RWPE1 (cell line): ENCODE measurements at regions not wholly inside any gene's neighbourhood (a gene's known extent, or its start where the extent isn't known, plus 50 kb on each side); places are given as distances from the start of the nearest gene placed in this dataset.

Experiments used
- CTCF ChIA-PET: fragments of 350-600 bp; sonication (Branson Sonifier 250); formaldehyde crosslinking; extraction: SDS; loops from one replicate; lab custom pipeline; 2021; lab: Yijun Ruan, JAX
- POLR2A ChIA-PET: fragments of 400-600 bp; formaldehyde crosslinking; extraction: SDS; loops from one replicate; lab custom pipeline; 2020; ENCODE audit warnings: antibody characterized with exemption; ENCODE audit not compliant: low non-redundant PET; lab: Yijun Ruan, JAX
- DNase-seq: peaks from one replicate; pipeline ENCODE4 v3.0.0; 2012; ENCODE audit warnings: low spot score
- H3K27ac ChIP-seq: fragments of 450-650 bp; 2 replicates; pipeline ENCODE4 v1.5.1; 2017
- CTCF ChIP-seq: fragments of 450-650 bp; conservative IDR thresholded peaks from 2 replicates; pipeline ENCODE4 v1.5.1; 2017; ENCODE audit warnings: low read depth, mild to moderate bottlenecking

GRCh38 chr5:159448841-159449407 is 118.6 kb upstream of the IL12B start:
- CTCF ChIA-PET, result interaction anchor here (0.6 to 1.7 kb wide), 3 partner anchors 261 to 538 kb away, joined by 3 to 12 read pairs (median 3); no protein-coding TSS in a partner anchor
- no peak overlapping the region for H3K27ac ChIP-seq
- DNase-seq, result no peak
- POLR2A ChIA-PET, result no interaction called here
- no peak for TF ChIP-seq CTCF

- H3K27ac ChIP-seq, result no peak overlapping the region
- ChIA-PET POLR2A (no interaction called here), CTCF (interaction anchor here (0.6 to 2.5 kb wide), 3 partner anchors 467 to 794 kb away, joined by 3 to 18 read pairs (median 6); partner anchors contain the start of gene ADRA1B)
- DNase-seq, result peak; percentile 98
- no peak for TF ChIP-seq CTCF
Measured at GRCh38 chr5:159449925-159450324, 119.6 kb upstream of the IL12B start.

GRCh38 chr5:159450417-159450816 is 120.1 kb upstream of the IL12B start:
- ChIA-PET POLR2A (no interaction called here), CTCF (interaction anchor here (0.6 to 2.5 kb wide), 6 partner anchors 9 to 793 kb away, joined by 3 to 18 read pairs (median 4); partner anchors contain the start of gene ADRA1B)
- TF ChIP-seq CTCF, result no peak
- H3K27ac ChIP-seq, result no peak overlapping the region
- DNase-seq, result no peak

GRCh38 chr5:159451197-159452052 is 121.1 kb upstream of the IL12B start:
- H3K27ac ChIP-seq, result peak overlapping the region; percentile 75
- CTCF ChIA-PET, result interaction anchor here (0.6 to 2.5 kb wide), 8 partner anchors 10 to 536 kb away, joined by 3 to 18 read pairs (median 4); partner anchors contain the start of gene ADRA1B
- no peak for TF ChIP-seq CTCF
- peak; percentile 93 for DNase-seq
- POLR2A ChIA-PET, result no interaction called here

- ChIA-PET POLR2A (no interaction called here), CTCF (interaction anchor here (2.4 kb wide), 1 partner anchor 535 kb away, joined by 10 read pairs; no protein-coding TSS in a partner anchor)
- no peak for TF ChIP-seq CTCF
- no peak for DNase-seq
- no peak overlapping the region; the same call in 1 of the 2 replicates for H3K27ac ChIP-seq
Measured at GRCh38 chr5:159452480-159453167, 122.3 kb upstream of the IL12B start.

- H3K27ac ChIP-seq, result no peak overlapping the region
- no peak for DNase-seq
- no peak for TF ChIP-seq CTCF
- ChIA-PET CTCF (interaction anchor here (2.4 kb wide), 1 partner anchor 534 kb away, joined by 10 read pairs; no protein-coding TSS in a partner anchor), POLR2A (no interaction called here)
Measured at GRCh38 chr5:159453209-159453608, 122.9 kb upstream of the IL12B start.
